OCI-M2 (cell line): ENCODE measurements at regions not wholly inside any gene's neighbourhood (a gene's known extent, or its start where the extent isn't known, plus 50 kb on each side); places are given as distances from the start of the nearest gene placed in this dataset.
"Not testable (repeated sequence)": the region's sequence is repeated elsewhere in the genome, so short reads cannot be mapped to it uniquely, and the experiment has no call there.

Experiments
- DNase-seq: peaks from one replicate; lab custom pipeline; 2025; ENCODE audit not compliant: unreplicated experiment; lab: John Stamatoyannopoulos, UW

DNA sequence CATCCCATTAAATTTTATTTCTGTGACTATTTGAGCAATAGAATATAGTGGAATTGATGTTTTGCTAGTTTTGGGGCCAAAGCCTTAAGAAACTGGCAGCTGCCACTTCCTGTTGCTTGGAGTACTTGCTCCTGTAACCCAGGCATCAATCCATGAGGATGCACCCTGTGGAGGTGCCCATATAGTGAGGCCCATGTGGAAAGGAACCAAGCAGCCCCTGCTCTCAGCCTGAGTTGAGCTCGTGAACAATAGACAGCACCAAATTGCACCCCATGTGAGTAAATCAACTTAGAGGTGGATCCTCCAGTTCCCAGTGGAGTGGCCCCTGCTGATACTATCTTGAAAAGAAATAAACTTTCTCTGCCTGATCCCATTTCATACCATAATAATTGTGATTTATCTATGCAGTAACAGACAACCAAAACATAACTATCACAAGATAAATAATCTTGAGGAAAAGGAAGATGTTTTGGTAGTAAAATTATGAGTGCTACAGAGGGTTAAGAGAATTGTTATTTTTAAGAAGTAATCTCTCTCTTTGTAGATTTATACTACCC is 481.9 kb downstream of the TBC1D32 start:
- DNase-seq = no peak

DNA sequence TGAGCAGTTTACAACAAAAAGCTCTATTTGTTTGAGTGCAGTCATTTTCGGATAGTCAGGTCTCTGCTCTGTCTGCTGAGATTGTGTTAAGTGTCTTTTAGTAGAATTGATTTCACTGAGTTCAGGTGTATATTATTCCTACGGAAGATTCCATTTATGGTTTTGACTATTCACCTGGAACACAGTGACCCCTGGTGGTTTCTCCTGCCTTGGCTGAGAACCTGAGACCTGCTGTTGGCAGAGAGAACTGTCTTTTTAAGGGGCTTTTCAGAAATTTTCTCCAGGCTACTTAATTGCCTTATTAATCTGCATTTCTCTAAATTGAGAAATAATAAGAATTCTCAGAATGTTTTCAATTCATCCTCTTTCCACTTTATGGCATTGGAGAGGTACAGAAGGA is 508.0 kb downstream of the TBC1D32 start:
- no peak for DNase-seq

DNA sequence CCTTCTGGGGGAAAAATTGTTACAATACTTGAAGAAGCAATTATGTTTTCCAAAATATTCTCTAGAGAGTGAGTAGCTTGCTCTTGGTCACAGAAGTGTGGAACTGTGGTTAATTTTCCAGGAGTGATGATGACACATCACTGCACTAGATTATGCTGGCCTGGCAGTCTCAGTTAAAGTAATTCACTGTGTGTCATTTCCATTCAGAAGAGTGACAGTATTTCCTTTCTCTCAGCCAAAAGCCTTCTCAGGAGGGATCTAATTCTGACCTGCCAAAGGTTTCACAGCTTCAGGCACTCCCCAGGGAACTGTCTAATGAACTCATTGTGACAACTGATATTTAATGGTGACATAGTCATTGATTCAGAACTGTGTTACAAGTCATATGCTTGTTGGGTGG is 517.5 kb downstream of the TBC1D32 start:
- no peak for DNase-seq

DNA sequence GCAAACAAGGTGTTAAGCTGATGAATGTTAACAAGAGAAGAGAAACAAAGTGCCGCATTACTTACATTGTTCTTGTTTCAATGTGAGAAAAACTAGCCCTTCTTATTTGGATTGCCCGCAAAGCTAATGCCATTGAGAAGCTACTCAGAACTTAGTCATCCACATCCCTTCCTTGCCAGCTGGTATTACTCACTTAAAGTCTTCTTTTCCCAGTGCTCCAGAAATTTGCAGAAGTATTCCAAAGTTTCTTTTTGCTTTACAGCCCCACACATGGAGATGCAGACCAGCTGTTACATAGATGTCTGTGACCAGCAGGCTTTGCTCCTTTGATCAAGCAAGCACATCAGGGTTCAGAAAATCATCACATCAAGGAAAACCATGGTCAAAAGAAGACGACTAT is 529.0 kb downstream of the TBC1D32 start:
- DNase-seq = no peak

DNA sequence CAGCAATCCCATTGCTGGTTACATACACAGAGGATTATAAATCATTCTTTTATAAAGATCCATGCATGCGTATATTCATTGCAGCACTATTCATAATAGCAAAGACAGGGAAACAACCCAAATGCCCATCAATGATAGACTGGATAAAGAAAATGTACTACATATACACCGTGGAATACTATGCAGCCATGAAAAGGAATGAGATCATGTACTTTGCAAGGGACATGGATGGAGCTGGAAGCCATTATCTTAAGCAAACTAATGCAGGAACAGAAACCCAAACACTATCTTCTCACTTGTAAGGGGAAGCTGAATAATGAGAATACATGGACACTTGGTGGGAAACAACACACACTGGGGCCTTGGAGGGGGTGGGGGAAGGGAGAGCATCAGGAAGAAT is 529.7 kb downstream of the TBC1D32 start:
- no peak for DNase-seq

DNA sequence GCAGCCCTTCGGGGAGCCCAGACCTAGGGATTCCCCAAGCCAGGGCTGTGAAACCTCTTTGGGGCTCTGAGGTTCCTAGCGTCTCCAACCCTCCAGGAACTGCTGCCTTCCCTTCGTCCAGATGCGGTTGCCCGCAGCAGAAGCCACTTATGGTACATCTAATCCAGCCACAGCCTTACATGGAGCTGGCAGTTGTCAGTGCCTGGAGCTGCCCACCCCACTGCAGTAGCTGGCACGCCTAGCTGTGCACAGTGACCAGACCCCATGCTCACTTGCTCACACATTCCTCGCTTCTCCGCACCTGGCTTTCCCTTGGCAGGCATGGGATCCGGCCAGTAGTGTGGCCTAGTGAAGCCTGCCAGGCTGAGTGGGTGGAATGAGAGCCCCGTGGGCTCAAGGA is 547.6 kb downstream of the TBC1D32 start:
- no peak for DNase-seq

DNA sequence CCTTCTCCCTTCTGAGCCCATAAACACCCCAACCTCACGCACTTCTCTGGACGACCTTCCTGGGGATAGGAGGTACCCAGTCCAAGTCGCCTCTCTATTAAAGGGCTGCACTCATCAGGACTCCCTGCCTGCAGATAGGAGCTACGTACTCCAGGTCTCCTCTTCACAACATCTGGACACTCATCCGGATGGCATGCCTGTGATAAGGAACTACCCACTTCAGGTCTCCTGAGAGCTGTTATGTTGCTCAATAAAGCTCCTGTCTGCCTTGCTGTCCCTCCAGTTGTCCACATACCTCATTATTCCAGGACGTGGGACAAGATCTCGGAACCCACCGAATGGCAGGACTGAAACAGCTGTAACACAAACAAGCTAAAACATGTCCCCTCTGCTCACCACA is 548.0 kb downstream of the TBC1D32 start:
- no peak for DNase-seq

DNA sequence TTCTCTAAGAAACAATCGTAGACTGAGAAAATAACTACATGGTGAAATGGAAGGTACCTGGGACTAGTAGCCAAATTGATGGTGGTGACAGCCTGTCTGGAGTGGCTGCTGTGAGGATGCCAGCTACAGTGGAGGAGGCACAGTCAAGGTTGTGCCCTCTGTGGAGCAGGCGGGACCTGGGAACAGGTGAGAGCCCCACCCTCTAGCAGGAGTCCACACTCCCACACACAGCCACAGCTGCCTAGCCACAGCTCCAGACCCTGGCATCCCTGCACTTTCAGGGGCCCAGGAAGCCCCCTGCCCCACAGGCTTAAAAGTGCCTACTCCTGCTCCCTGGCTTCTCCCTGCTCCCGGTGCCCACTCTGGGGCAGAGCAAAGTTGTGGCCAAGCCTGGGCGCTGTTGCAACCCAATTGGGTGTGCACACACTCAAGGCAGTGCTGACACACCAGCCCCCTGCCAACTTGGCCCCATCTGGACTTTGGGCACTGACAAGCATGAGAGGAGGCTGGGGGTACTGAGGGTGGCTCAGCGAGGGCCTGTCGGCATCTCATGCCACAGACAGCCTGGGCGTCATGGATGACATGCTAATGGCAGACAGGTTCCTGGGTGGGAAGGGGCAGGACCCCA is 548.7 kb downstream of the TBC1D32 start:
- no peak for DNase-seq

DNA sequence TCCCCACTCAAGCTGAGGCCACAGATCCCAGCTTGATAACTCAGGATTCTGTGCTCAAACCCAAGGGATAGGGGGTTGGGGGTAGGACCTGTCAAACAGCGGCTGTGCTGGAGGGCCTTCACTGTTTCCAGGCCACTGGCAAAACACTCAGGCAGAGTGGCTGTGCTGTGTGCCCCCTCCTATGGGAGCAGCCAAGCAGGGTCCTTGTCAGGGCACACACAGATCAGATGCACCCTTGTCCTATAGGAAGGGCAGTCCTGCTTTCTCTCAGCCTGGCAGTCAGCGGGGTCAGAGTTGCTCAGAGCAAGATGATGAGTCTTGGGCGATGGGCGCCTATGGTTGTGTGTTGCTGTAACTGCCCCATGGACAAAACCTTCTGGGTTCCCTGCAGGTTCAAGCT is 554.8 kb downstream of the TBC1D32 start:
- DNase-seq = no peak

DNA sequence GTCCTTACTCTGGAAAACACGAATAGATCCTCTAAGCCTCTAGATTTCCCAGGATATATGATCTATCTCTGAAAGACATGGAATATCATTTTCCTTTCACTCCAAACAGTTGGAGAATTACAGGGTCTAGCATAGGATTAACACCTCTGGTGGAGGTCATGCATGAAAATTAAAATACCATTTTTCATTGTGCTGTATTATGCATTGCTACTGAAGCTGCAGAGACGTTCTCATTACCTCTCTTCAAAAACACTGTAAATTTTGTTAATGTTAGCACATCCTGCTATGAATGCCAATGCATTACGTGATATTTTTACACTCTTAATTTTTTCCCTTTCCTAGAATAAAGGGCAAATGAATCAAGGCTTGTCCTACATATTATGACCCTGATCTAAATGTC is 558.6 kb downstream of the TBC1D32 start:
- DNase-seq = no peak

DNA sequence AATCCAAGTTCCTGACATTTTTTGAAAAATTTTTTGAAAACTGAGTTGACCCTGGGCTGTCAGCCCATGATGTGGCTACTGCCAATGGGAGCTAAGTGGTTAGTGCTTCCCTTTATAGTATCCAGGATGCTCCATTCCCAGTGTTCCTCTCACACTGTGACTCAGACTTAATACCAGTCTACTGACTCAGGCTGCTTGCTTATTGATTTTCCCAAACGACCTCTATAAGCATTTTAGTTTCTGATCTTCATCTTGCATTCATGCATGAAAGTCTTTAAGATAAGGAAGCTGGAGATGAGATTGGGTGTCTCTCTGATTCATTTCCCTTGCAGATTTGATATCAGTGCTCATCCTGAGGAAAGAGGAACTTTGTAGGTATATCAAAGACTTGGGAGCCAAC is 560.0 kb downstream of the TBC1D32 start:
- DNase-seq = no peak

DNA sequence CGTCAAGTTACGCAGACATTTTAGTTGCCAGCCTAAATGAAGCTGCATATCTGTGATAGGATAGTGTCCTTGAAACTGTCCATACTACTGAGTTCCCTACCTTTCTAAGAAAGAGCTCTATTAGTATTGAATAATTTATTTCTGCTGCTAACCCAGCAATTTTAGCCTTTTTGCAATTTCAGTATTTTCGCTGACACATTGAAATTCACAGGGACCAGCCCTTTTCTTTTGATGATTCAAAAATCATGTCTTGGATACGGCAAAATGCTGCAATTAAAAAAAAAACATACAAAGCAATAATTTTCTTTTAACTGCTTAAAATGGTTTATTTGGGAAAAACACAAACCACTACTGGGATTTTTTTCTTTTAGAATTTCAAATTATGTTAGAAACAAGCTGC is 563.3 kb downstream of the TBC1D32 start:
- DNase-seq = no peak

DNA sequence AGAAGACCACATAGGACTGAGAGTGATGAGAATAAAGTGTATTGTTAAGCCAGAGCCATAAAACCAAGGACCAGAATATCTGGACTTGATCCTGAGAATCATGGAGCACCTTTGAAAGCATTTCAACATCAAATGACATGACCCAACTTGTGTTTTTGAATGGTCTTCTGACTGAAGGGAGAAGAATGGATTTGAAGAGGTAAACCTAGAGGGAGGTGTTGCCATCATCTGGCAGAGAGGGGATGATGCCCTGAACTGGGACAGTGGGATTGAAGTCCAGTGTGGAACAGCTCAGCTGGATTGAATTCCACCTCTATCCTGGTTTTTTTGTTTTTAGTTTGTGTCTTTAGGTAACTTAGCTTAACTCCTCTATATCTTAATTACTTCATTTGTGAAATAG is 570.0 kb downstream of the TBC1D32 start:
- DNase-seq = no peak

DNA sequence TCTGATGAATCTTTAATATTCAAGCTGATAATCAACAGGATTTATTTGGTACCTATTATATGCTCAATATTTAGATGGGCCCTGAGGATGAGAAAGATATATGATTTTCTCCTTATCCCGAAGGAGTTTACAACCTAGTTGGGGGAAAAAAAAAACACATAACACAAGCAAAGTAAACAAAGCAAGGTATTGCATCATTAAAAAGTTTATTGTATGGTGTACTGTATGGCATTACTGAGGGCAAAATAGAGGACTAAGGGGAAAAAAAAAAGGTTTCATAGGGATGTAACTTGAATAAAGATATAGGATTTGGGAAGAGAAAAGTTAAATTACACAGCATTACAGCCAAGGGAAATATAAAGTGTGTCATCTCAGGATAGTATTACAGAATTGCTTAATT is 574.7 kb downstream of the TBC1D32 start:
- DNase-seq = no peak

DNA sequence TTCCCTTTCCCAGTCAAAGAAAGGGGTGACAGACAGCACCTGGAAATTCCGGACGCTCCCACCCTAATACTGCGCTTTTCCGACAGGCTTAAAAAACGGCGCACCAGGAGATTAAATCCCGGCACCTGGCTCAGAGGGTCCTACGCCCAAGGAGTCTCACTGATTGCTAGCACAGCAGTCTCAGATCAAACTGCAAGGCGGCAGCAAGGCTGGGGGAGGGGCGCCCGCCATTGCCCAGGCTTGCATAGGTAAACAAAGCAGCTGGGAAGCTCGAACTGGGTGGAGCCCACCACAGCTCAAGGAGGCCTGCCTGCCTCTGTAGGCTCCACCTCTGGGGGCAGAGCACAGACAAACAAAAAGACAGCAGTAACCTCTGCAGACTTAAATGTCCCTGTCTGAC is 585.7 kb downstream of the TBC1D32 start:
- not testable (repeated sequence) for DNase-seq

DNA sequence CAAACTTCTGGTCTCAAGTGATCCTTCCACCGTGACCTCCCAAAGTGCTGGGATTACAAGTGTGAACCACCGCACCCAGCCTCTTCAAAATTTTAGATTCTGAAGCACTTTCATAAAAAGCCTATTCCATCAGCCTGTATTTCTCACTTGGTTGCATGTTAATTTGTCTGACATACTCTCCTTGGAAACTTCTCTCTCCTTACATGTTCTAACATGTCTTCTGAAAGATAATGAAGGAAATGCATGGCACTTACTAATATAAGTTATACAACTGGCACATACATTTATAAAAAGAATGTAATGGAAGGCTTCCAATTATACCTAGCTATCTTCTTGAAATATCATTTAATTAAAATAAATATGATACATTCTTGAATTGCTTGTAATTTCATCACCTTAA is 597.5 kb downstream of the TBC1D32 start:
- no peak for DNase-seq

DNA sequence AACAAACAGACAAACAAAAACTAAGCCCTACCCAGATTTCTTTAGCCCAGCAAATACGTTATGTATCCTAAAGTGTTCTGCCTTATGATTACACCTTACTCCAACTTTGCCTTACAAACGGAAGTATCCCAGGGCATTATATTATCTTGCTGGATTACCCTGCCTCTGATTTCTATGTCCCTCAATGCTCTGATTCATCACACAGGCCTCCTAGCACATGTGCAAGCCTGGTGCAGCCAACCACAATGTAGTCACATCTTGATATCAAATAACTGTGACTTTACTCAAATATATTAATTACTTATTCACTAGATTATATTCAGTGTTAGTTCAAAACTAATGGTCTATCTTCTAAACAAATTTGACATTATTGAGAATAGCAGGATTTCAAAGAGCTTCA is 598.6 kb downstream of the TBC1D32 start:
- no peak for DNase-seq

DNA sequence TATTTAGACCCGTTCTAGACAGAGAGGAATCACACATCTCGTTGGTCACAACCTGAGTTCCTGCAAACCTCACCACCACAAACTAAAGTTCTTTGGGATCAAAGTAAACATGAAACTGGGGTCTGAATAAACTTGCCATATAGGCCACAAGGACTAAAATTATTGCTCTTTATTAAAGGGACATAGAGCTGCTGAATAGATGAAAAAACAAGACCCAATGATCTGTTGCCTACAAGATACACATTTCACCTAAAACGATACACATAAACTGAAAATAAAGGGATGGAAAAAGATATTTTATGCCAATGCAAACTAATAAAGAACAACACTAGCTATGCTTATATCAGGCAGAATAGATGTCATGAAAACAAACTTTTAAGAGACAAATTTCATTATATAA is 623.0 kb downstream of the TBC1D32 start:
- DNase-seq = no peak

DNA sequence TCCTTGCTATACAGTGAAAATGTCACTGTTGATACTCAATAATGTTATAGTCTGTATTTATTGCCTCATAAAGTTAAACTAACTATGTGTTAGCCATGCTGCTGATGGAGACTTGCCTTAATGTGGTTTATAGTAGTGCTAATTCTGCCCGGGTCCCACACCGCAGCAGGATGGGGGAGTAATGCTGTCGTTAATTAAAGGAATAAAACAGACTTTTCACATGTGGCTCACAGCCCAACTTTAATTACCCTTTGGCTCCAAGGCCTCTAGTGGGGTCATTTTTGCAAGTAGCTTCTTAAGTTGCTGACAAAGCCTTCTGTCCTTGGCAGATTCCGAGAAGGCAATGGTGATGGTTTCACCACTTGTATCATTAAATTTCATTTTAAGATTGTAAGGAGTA is 634.3 kb downstream of the TBC1D32 start:
- no peak for DNase-seq

DNA sequence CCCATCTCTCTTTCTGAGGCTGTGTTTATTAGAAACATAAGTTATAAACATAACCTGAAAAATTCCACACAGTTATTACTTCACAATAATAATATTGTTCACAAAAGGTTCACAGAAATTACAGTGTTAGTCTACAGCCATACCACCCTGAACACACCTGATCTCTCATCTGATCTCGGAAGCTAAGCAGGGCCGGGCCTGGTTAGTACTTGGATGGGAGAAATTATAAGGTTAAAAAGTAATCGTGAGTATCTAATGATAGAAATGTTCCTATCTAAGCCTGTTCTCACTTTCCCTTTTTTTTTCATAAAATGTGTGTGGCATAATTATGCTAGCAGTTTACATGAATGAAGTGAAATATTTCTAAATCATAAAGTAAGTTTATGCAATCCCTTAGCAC is 647.8 kb downstream of the TBC1D32 start:
- DNase-seq = no peak

DNA sequence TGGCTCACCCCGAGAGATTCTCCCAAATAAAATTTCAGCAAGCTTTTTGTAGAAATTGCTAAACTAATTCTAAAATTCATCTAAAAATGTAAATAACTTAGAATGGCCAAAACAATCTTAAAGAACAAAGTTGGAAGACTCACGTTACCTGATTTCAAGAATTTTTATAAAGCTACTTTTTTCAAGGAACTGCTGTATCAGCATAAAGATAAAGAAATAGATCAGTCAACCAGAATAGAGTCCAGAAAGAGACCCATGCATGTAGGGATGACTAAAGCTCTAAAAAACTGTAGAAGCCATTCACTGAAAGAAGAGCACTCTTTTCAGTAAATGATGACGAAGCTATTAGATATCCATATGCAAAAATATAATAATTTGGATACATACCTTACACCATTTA is 652.1 kb downstream of the TBC1D32 start:
- DNase-seq = no peak

DNA sequence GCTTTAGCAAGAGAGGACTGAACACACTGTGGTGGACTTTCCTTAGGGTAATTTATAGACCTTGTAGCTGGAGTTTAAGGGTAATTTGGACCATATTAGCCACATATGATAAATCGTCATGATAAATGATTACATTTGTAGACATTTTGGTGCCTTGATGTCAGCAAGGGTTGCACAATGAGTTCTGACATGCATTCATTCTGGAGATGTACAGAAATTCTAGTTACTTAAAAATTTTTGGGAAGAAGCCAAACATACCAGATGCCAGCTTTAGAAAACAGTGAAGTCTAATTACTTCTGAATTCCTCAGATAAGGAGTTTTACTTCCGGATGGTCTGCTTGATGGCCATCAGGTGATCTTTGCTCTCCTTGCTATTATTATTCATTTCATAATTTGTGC is 653.1 kb downstream of the TBC1D32 start:
- DNase-seq = no peak

DNA sequence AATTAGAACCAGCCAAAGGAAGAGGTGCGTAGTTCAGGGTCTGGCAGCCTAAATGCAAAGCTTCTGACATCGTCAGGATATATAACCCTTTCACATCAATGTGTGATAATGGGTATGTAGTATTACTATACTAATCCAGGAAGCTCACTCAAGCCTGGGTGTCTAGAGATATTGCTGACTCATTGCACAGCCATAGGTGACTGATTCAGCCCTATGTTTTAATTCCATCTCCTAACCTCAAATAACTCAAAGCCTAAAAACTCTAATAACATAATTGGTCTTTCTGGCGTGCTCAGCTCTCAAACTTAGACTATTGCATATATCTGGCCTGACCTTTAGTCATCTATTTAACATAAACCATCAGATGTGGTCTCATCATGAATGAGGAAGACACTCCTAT is 658.4 kb downstream of the TBC1D32 start:
- DNase-seq = no peak
